OCI-LY7 (cell line): ENCODE measurements at regions not wholly inside any gene's neighbourhood (a gene's known extent, or its start where the extent isn't known, plus 50 kb on each side); places are given as distances from the start of the nearest gene placed in this dataset.

ENCODE experiments used
- CTCF ChIP-seq: fragments of 200-600 bp; sonication (generic); conservative IDR thresholded peaks from 2 replicates; pipeline ENCODE4 v1.5.1; 2014; ENCODE audit warnings: mild to moderate bottlenecking, antibody characterized with exemption, low read length, moderate library complexity, mixed read lengths
- EZH2phosphoT487 ChIP-seq: fragments of 200-600 bp; sonication (generic); IDR thresholded peaks from 2 replicates; pipeline ENCODE4 v1.6.1; 2018; ENCODE audit warnings: low read depth, borderline replicate concordance, mild to moderate bottlenecking, mixed run types, antibody characterized with exemption, low read length, moderate library complexity, mixed read lengths

GRCh38 chr11:119859684-119860083 lies 130.7 kb upstream of the NECTIN1 start:
- TF ChIP-seq CTCF: no peak
- no peak for TF ChIP-seq EZH2phosphoT487
